ENCODE measurements at regions not wholly inside any gene's neighbourhood (a gene's known extent, or its start where the extent isn't known, plus 50 kb on each side); places are given as distances from the start of the nearest gene placed in this dataset.

DNA sequence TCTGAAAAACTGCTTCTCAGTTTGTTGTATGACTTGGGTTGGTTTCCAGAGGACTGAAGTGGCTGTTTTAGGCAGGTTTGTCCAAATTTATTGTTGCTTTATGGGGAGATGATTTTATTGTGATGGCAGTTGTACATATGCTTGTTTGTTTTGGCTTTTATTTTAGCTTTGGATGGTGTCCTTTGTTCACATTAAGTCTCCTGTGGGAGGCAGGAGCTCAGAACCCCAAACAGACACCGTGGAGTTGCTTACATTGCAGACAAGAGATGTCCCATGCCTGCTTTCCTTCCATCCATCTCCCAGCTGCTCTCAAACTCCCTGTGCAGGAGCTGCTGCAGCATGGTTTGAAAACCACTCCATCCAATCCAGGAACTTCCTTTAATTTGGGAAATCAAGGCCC is 414.7 kb downstream of the LPIN1 start:
- no peak overlapping the region for H3K4me3 ChIP-seq (ENCODE audit: severe bottlenecking)
- TF ChIP-seq, protein P1, sequence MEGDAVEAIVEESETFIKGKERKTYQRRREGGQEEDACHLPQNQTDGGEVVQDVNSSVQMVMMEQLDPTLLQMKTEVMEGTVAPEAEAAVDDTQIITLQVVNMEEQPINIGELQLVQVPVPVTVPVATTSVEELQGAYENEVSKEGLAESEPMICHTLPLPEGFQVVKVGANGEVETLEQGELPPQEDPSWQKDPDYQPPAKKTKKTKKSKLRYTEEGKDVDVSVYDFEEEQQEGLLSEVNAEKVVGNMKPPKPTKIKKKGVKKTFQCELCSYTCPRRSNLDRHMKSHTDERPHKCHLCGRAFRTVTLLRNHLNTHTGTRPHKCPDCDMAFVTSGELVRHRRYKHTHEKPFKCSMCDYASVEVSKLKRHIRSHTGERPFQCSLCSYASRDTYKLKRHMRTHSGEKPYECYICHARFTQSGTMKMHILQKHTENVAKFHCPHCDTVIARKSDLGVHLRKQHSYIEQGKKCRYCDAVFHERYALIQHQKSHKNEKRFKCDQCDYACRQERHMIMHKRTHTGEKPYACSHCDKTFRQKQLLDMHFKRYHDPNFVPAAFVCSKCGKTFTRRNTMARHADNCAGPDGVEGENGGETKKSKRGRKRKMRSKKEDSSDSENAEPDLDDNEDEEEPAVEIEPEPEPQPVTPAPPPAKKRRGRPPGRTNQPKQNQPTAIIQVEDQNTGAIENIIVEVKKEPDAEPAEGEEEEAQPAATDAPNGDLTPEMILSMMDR (IDR thresholded peaks at IDR 0.05; ENCODE audit: poor library complexity, severe bottlenecking): no peak
- DNase-seq (ENCODE audit: low spot score) (no peak), ATAC-seq (ENCODE audit: low read depth) (no peak)
- no peak overlapping the region for H3K27ac ChIP-seq (ENCODE audit: poor library complexity, severe bottlenecking)
- no peaks in the 10 kb centered on the region for H3K9me3 ChIP-seq (ENCODE audit: severe bottlenecking)
- peaks cover 4% of the 10 kb centered on the region for H3K4me1 ChIP-seq (ENCODE audit: insufficient read depth, poor library complexity, severe bottlenecking)
- no peaks in the 10 kb centered on the region for H3K27me3 ChIP-seq (ENCODE audit: insufficient read depth, poor library complexity, severe bottlenecking)
- H3K36me3 ChIP-seq (ENCODE audit: low read depth): no peaks in the 10 kb centered on the region

DNA sequence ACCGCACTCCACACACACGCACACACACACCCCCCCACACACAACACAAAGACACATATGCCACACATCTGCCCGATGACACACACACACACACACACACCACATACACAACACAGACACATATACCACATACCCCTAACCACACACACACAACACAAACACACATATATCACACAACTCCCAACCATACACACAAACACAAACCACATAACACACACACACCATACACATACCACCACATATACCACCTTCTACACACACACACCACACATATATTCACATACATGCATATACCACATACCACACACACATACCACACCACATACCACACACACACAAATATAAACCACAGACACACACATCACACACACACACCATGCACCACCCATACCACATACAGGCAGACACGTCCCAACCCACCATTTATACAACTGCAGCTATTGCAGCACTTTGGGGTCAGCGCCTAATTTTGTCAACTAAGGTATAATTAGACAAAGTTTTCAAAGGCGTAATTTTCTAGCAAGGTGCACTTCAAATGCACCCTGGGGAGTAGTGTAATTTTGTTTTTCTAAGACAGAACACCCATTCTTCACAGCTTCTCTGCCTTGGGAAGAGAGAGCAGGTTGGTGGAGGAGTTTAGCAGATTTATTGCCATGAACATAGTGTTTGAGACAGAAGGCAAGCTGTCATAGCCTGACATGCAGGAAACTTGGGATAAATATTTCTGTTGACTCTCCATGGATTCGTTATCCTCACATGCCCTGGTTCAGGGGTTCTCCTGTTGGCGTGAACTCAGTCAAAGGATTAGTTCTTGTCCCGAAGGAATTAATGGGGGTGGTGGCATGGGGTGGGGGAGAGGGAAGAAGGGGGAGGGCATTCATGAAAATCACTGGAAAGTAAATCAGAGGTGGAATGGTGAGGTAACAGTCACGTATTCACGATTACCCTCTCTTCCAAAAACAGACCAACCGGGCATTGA is 416.1 kb downstream of the LPIN1 start:
- DNase-seq (ENCODE audit: low spot score) (no peak), ATAC-seq (ENCODE audit: low read depth) (no peak)
- no peak overlapping the region for H3K27ac ChIP-seq (ENCODE audit: poor library complexity, severe bottlenecking)
- H3K9me3 ChIP-seq (ENCODE audit: severe bottlenecking): no peaks in the 10 kb centered on the region
- no peaks in the 10 kb centered on the region for H3K36me3 ChIP-seq (ENCODE audit: low read depth)
- no peak overlapping the region for H3K4me3 ChIP-seq (ENCODE audit: severe bottlenecking)
- no peaks in the 10 kb centered on the region for H3K27me3 ChIP-seq (ENCODE audit: insufficient read depth, poor library complexity, severe bottlenecking)
- H3K4me1 ChIP-seq (ENCODE audit: insufficient read depth, poor library complexity, severe bottlenecking): no peaks in the 10 kb centered on the region
- TF ChIP-seq, protein P1 (IDR thresholded peaks at IDR 0.05; ENCODE audit: poor library complexity, severe bottlenecking): no peak

DNA sequence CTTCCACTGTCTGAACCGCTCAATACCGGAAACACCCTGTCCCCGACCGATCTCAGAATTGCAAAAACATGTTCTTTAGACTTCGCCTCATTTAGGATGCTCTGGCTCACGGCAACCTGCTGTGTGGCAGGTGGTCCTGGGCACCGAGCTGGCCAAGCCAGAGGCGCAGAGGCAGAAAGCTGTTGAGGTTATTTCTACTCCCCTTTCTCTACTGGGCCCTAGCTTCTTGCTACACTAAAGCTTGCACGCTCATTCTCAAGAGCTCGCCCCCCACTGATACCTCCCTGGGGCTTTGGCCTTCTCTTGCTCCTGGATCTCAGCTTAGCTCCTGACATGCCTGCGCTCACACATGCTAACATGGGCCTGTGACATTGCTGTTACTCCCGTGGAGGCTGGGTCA is 417.4 kb downstream of the LPIN1 start:
- no peak overlapping the region for H3K27ac ChIP-seq (ENCODE audit: poor library complexity, severe bottlenecking)
- no peaks in the 10 kb centered on the region for H3K4me1 ChIP-seq (ENCODE audit: insufficient read depth, poor library complexity, severe bottlenecking)
- TF ChIP-seq, protein P1 (IDR thresholded peaks at IDR 0.05; ENCODE audit: poor library complexity, severe bottlenecking): no peak
- H3K4me3 ChIP-seq (ENCODE audit: severe bottlenecking): no peak overlapping the region
- no peak for DNase-seq (ENCODE audit: low spot score)
- no peaks in the 10 kb centered on the region for H3K36me3 ChIP-seq (ENCODE audit: low read depth)
- H3K27me3 ChIP-seq (ENCODE audit: insufficient read depth, poor library complexity, severe bottlenecking): no peaks in the 10 kb centered on the region
- H3K9me3 ChIP-seq (ENCODE audit: severe bottlenecking): no peaks in the 10 kb centered on the region
- no peak for ATAC-seq (ENCODE audit: low read depth)

DNA sequence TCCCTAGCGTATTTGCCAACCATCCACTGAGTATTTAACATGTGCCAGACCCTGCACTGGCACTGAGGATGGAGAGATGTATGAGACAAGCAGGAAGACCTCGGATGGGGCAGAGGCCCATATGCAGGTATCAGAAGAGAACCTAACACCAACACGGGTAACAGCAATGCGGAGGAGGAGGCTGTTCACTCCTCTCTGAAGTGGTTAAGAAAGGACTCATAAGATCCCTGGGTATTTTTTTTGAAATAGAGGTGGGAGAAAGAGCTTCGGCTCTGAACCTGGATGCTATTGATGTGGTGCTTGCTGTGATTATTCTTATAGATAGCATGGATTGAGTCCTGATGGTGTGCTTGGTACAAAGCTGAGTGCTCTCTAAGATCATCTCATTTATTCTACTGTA is 418.3 kb downstream of the LPIN1 start:
- TF ChIP-seq, protein P1 (IDR thresholded peaks at IDR 0.05; ENCODE audit: poor library complexity, severe bottlenecking): no peak
- Histone ChIP-seq H3K4me3 (ENCODE audit: severe bottlenecking) (no peak overlapping the region), H3K36me3 (ENCODE audit: low read depth) (no peaks in the 10 kb centered on the region), H3K4me1 (ENCODE audit: insufficient read depth, poor library complexity, severe bottlenecking) (no peaks in the 10 kb centered on the region), H3K27me3 (ENCODE audit: insufficient read depth, poor library complexity, severe bottlenecking) (no peaks in the 10 kb centered on the region), H3K27ac (ENCODE audit: poor library complexity, severe bottlenecking) (no peak overlapping the region), H3K9me3 (ENCODE audit: severe bottlenecking) (no peaks in the 10 kb centered on the region)
- ATAC-seq (ENCODE audit: low read depth): no peak
- no peak for DNase-seq (ENCODE audit: low spot score)
